ENCODE measurements at regions not wholly inside any gene's neighbourhood (a gene's known extent, or its start where the extent isn't known, plus 50 kb on each side); places are given as distances from the start of the nearest gene placed in this dataset.

- Histone ChIP-seq H3K9me3 (no peaks in the 10 kb centered on the region), H3K4me3 (no peak overlapping the region), H3K27ac (replicated peaks in 1 of 4) (no peak overlapping the region), H3K4me1 (no peaks in the 10 kb centered on the region), H3K36me3 (no peaks in the 10 kb centered on the region), H3K27me3 (no peaks in the 10 kb centered on the region)
- DNase-seq (ENCODE audit: extremely low spot score) = no peak
- intact Hi-C loops (cut with DNase I) = no loop called here
- TF ChIP-seq CTCF (IDR thresholded peaks at IDR 0.05) = no peak
- TF ChIP-seq EP300 (IDR thresholded peaks at IDR 0.05) = no peak
- TF ChIP-seq POLR2A (IDR thresholded peaks at IDR 0.05; ENCODE audit: low read depth) = no peak
- no peak for TF ChIP-seq POLR2AphosphoS5 (IDR thresholded peaks at IDR 0.05)
- WGBS = 100% methylated on average over 1 of the region's 1 CpG
Measured at GRCh38 chr7:110210941-110211608, 879.9 kb upstream of the LRRN3 start.

- intact Hi-C loops (cut with DNase I) = no loop called here
- Histone ChIP-seq H3K9me3 (no peaks in the 10 kb centered on the region), H3K36me3 (no peaks in the 10 kb centered on the region), H3K27me3 (no peaks in the 10 kb centered on the region), H3K4me3 (no peak overlapping the region), H3K4me1 (no peaks in the 10 kb centered on the region), H3K27ac (replicated peaks in 1 of 4) (no peak overlapping the region)
- TF ChIP-seq EP300 (IDR thresholded peaks at IDR 0.05) = no peak
- no peak for TF ChIP-seq CTCF (IDR thresholded peaks at IDR 0.05)
- no peak for TF ChIP-seq POLR2AphosphoS5 (IDR thresholded peaks at IDR 0.05)
- no peak for TF ChIP-seq POLR2A (IDR thresholded peaks at IDR 0.05; ENCODE audit: low read depth)
- DNase-seq (ENCODE audit: extremely low spot score) = no peak
Measured at GRCh38 chr7:110224643-110225042, 866.3 kb upstream of the LRRN3 start.

GRCh38 chr7:110246118-110246517 lies 844.8 kb upstream of the LRRN3 start:
- Histone ChIP-seq H3K9me3 (no peaks in the 10 kb centered on the region), H3K36me3 (no peaks in the 10 kb centered on the region), H3K27me3 (no peaks in the 10 kb centered on the region), H3K4me1 (no peaks in the 10 kb centered on the region), H3K4me3 (no peak overlapping the region), H3K27ac (replicated peaks in 1 of 4) (no peak overlapping the region)
- no peak for DNase-seq (ENCODE audit: extremely low spot score)
- no peak for TF ChIP-seq CTCF (IDR thresholded peaks at IDR 0.05)
- no peak for TF ChIP-seq EP300 (IDR thresholded peaks at IDR 0.05)
- TF ChIP-seq POLR2A (IDR thresholded peaks at IDR 0.05; ENCODE audit: low read depth) = no peak
- no peak for TF ChIP-seq POLR2AphosphoS5 (IDR thresholded peaks at IDR 0.05)
- WGBS = 42% methylated on average over 1 of the region's 1 CpG
- intact Hi-C loops (cut with DNase I) = no loop called here

- Histone ChIP-seq H3K27me3 (no peaks in the 10 kb centered on the region), H3K4me3 (no peak overlapping the region), H3K4me1 (peaks cover 0 to 7% (median 2%) of the 10 kb centered on the region in 4 donors), H3K36me3 (no peaks in the 10 kb centered on the region), H3K9me3 (no peaks in the 10 kb centered on the region), H3K27ac (replicated peaks in 1 of 4) (no peak overlapping the region)
- WGBS = 26% methylated on average over 4 of the region's 4 CpGs
- intact Hi-C loops (cut with DNase I) = no loop called here
- no peak for DNase-seq (ENCODE audit: extremely low spot score)
- TF ChIP-seq EP300 (IDR thresholded peaks at IDR 0.05) = no peak
Measured at GRCh38 chr7:110253093-110253492, 837.8 kb upstream of the LRRN3 start.

- TF ChIP-seq EP300 (IDR thresholded peaks at IDR 0.05) (no peak), CTCF (IDR thresholded peaks at IDR 0.05) (no peak), POLR2AphosphoS5 (IDR thresholded peaks at IDR 0.05) (no peak), POLR2A (IDR thresholded peaks at IDR 0.05; ENCODE audit: low read depth) (no peak)
- H3K9me3 ChIP-seq = no peaks in the 10 kb centered on the region
- intact Hi-C loops (cut with DNase I) = no loop called here
- 95% methylated on average over 3 of the region's 3 CpGs for WGBS
- no peaks in the 10 kb centered on the region for H3K27me3 ChIP-seq
- no peak overlapping the region for H3K4me3 ChIP-seq
- no peaks in the 10 kb centered on the region for H3K36me3 ChIP-seq
- no peak overlapping the region for H3K27ac ChIP-seq (replicated peaks in 1 of 4)
- peaks cover 0 to 7% (median 2%) of the 10 kb centered on the region in 4 donors for H3K4me1 ChIP-seq
- no peak for DNase-seq (ENCODE audit: extremely low spot score)
Measured at GRCh38 chr7:110257673-110258072, 833.3 kb upstream of the LRRN3 start.

All from esophagus muscularis mucosa (tissue), 4 donors.